Endothelial cell of umbilical vein (primary cell): ENCODE measurements at regions not wholly inside any gene's neighbourhood (a gene's known extent, or its start where the extent isn't known, plus 50 kb on each side); places are given as distances from the start of the nearest gene placed in this dataset.

ENCODE experiments used
- CTCF ChIP-seq, 2 donors: IDR thresholded peaks; 1 replicate in 1 of 2; 2 replicates in 1 of 2; pipeline ENCODE4 v1.5.1; 2011; ENCODE audit warnings: low read length in 2 of 2, mild to moderate bottlenecking in 2 of 2, moderate library complexity in 2 of 2, control low read depth in 1 of 2, inconsistent platforms in 1 of 2, low read depth in 1 of 2; ENCODE audit not compliant: insufficient read depth in 1 of 2; ENCODE audit errors: extremely low read depth in 1 of 2
- EZH2 ChIP-seq: IDR thresholded peaks from 2 replicates; pipeline ENCODE4 v1.6.1; 2012; ENCODE audit warnings: borderline replicate concordance, low read depth, mild to moderate bottlenecking, moderate library complexity, low read length, inconsistent platforms; ENCODE audit not compliant: severe bottlenecking
- FOS ChIP-seq: IDR thresholded peaks from 2 replicates; pipeline ENCODE4 v1.6.1; 2011; ENCODE audit warnings: mild to moderate bottlenecking, low read length, moderate library complexity, borderline replicate concordance; ENCODE audit not compliant: insufficient read depth
- GATA2 ChIP-seq: IDR thresholded peaks from 2 replicates; pipeline ENCODE4 v1.7.0; 2011; ENCODE audit warnings: low read depth, mild to moderate bottlenecking, moderate library complexity, mixed read lengths, low read length; ENCODE audit not compliant: insufficient read length, insufficient read depth
- POLR2A ChIP-seq: IDR thresholded peaks from 2 replicates; pipeline ENCODE4 v1.6.1; 2012; ENCODE audit warnings: low read depth, mild to moderate bottlenecking, control low read depth, low read length
- POLR2AphosphoS5 ChIP-seq: IDR thresholded peaks from 2 replicates; pipeline ENCODE4 v1.6.1; 2012; ENCODE audit warnings: low read depth, mild to moderate bottlenecking, control low read depth, low read length, moderate library complexity; ENCODE audit not compliant: insufficient read depth
- TF ChIP-seq, protein P1 (sequence below): IDR thresholded peaks from 2 replicates; pipeline ENCODE4 v1.6.1; 2011; ENCODE audit not compliant: insufficient read depth, insufficient read length

DNA sequence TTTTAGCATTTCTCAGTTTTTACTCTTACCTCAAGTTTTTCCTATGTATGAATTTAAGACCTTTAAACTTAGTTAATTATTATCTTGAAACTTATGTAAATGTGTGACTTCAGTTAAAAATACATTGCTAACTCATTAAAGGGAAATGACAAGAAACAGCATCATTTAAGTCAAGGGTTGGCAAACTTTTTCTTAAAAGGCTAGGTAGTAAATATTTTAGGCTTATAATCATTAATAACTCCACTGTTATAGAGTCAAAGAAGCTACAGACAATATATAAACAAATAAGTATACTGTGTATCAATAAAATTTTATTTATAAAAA, 259.7 kb upstream of the RBMS1 start:
- no peak for TF ChIP-seq CTCF (IDR thresholded peaks at IDR 0.05; ENCODE audit: extremely low read depth in 1 of 2, insufficient read depth in 1 of 2, low read depth in 1 of 2, low read length in 2 of 2)
- TF ChIP-seq EZH2 = no peak
- no peak for TF ChIP-seq POLR2AphosphoS5
- TF ChIP-seq POLR2A = no peak
- no peak for TF ChIP-seq FOS
- TF ChIP-seq GATA2 = no peak
- TF ChIP-seq, protein P1, sequence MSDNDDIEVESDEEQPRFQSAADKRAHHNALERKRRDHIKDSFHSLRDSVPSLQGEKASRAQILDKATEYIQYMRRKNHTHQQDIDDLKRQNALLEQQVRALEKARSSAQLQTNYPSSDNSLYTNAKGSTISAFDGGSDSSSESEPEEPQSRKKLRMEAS = no peak
